GM12874 (cell line): ENCODE measurements at regions not wholly inside any gene's neighbourhood (a gene's known extent, or its start where the extent isn't known, plus 50 kb on each side); places are given as distances from the start of the nearest gene placed in this dataset.

Source experiments
- TF ChIP-seq, protein P1 (sequence below): IDR thresholded peaks from 2 replicates; pipeline ENCODE4 v1.5.1; 2011; ENCODE audit warnings: low read depth, mild to moderate bottlenecking, control low read depth, low read length, moderate library complexity; ENCODE audit not compliant: insufficient read depth

- TF ChIP-seq, protein P1, sequence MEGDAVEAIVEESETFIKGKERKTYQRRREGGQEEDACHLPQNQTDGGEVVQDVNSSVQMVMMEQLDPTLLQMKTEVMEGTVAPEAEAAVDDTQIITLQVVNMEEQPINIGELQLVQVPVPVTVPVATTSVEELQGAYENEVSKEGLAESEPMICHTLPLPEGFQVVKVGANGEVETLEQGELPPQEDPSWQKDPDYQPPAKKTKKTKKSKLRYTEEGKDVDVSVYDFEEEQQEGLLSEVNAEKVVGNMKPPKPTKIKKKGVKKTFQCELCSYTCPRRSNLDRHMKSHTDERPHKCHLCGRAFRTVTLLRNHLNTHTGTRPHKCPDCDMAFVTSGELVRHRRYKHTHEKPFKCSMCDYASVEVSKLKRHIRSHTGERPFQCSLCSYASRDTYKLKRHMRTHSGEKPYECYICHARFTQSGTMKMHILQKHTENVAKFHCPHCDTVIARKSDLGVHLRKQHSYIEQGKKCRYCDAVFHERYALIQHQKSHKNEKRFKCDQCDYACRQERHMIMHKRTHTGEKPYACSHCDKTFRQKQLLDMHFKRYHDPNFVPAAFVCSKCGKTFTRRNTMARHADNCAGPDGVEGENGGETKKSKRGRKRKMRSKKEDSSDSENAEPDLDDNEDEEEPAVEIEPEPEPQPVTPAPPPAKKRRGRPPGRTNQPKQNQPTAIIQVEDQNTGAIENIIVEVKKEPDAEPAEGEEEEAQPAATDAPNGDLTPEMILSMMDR: no peak
These were observed 903.6 kb upstream of the AUTS2 start for GRCh38 chr7:68694656-68695055.

DNA sequence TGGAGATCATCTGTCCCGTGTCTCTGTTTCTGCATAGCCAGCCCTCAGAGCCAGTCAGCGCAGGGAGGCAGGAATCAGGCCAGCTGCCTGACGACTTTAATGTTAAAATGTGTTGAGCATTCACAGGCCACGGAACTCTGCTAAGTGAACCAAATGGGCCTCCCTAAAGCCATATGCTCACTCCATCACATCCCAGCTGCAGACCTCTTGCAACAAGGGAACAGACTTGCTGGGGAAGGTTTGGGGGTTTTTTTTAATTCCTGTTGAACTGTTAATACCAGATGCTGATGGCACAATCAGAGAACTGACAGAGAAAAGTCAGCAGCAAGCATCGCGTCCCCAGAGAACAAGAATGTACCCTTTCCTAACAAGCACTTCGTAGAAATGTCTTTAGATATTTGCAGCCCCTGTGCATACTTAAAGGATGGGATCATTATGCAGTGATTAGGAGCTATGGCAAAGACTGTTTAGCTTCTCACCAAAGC is 900.4 kb upstream of the AUTS2 start:
- TF ChIP-seq, protein P1: no peak

DNA sequence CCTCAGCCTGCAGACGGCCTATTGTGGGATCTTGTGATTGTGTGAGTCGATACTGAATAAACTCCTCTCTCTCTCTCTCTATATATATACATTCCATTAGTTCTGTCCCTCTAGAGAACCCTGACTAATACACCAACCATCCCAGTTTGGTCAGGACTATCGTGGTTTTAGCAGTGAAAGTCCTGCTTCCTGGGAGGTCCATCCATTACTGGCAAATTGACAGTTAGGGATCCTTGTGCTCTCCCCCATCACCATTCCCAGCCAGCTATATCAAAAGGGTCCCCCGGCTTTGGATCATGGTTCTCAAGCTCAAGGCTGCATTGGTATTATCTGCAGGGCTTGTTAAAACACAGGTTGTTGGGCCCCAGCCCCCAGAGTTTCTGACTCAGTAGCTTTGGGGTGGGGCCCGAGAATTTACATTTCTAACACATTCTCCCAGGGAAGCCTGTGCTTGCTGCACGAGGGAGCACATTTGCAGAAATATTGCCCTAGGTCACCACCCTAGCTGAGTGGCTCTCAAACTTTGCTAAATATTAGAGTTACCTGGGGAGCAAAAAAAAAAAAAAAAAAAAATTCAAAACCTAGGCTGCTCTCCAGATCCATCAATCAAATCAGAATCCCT is 899.1 kb upstream of the AUTS2 start:
- TF ChIP-seq, protein P1: no peak

- TF ChIP-seq, protein P1: no peak
These were observed 897.9 kb upstream of the AUTS2 start for GRCh38 chr7:68700414-68700813.

GRCh38 chr7:68706291-68706690 is 892.0 kb upstream of the AUTS2 start:
- TF ChIP-seq, protein P1: no peak

- TF ChIP-seq, protein P1: no peak
These were observed 891.1 kb upstream of the AUTS2 start for GRCh38 chr7:68707159-68707558.

DNA sequence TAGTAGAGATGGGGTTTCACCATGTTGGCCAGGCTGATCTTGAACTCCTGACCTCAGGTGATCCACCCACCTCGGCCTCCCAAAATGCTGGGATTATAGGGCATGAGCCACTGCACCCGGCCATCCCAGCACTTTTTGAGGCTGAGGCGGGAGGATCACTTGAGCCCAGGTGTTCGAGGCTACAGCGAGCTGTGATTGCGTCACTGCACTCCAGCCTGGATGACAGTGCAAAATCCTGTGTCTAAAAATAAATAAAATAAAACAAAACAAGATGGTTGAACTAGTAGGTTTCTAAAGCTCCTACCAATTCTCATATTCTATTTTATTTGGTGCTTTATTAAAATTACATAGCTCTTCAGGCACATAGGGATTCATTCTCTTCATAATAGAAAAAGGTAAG is 890.3 kb upstream of the AUTS2 start:
- TF ChIP-seq, protein P1: no peak
